ENCODE measurements at regions not wholly inside any gene's neighbourhood (a gene's known extent, or its start where the extent isn't known, plus 50 kb on each side); places are given as distances from the start of the nearest gene placed in this dataset.

DNA sequence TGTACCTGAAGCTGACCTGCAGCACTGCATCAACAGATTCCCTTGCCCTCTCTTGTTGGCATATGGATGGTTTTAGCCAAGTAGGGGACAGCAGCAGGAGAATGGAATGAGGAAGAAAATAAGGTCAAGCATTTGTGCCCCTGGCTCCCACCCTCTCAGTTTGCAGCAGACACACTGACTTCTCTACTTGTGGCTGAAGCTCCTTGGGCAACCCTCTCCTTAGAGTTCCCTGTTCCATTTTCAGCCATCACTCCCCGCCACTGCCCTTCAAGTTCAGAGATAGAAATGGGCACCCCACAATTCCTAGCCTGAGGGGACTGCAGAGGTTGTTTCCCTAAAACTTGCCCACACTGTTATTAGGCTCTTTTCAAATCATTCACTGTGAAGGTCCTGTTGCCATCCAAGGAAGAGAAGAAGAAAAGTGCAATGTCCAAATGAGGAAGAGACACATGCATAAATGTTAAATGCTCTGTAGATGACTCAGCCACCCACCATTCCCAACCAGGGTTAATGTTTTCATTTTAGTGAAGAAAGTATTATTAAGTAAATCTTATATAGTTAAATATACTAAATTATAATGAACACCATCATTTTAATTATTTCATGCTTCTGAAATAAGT lies 295.9 kb upstream of the UBE2E2 start:
- no peaks in the 10 kb centered on the region for H3K36me3 ChIP-seq
- no peaks in the 10 kb centered on the region for H3K27me3 ChIP-seq
- H3K9me3 ChIP-seq: no peaks in the 10 kb centered on the region
- H3K4me3 ChIP-seq: no peak overlapping the region
- no peaks in the 10 kb centered on the region for H3K4me1 ChIP-seq
- DNase-seq (no peak), ATAC-seq (no peak)
- intact Hi-C loops (cut with DNase I): no loop called here
- H3K27ac ChIP-seq: no peak overlapping the region
- TF ChIP-seq, protein P1, sequence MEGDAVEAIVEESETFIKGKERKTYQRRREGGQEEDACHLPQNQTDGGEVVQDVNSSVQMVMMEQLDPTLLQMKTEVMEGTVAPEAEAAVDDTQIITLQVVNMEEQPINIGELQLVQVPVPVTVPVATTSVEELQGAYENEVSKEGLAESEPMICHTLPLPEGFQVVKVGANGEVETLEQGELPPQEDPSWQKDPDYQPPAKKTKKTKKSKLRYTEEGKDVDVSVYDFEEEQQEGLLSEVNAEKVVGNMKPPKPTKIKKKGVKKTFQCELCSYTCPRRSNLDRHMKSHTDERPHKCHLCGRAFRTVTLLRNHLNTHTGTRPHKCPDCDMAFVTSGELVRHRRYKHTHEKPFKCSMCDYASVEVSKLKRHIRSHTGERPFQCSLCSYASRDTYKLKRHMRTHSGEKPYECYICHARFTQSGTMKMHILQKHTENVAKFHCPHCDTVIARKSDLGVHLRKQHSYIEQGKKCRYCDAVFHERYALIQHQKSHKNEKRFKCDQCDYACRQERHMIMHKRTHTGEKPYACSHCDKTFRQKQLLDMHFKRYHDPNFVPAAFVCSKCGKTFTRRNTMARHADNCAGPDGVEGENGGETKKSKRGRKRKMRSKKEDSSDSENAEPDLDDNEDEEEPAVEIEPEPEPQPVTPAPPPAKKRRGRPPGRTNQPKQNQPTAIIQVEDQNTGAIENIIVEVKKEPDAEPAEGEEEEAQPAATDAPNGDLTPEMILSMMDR (IDR thresholded peaks at IDR 0.05): no peak

DNA sequence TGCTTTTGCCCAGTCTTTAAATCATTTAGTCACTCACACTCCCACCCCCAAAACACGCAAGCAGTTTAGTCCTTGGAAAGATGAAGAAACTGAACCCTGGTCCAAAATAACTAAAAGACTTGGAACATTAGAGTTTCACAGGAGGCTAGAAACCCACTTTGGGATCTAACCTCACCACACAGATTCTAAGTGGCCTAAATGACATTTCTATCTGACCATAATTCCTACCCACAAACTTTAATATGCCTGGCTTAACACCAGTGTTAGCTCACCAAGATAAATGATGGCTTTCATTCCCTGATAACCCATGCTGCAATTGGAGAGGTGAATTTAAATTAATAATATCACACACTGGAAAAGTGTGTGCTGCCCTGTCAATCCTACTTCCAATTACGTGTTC lies 295.3 kb upstream of the UBE2E2 start:
- no peak for ATAC-seq
- H3K9me3 ChIP-seq: no peaks in the 10 kb centered on the region

DNA sequence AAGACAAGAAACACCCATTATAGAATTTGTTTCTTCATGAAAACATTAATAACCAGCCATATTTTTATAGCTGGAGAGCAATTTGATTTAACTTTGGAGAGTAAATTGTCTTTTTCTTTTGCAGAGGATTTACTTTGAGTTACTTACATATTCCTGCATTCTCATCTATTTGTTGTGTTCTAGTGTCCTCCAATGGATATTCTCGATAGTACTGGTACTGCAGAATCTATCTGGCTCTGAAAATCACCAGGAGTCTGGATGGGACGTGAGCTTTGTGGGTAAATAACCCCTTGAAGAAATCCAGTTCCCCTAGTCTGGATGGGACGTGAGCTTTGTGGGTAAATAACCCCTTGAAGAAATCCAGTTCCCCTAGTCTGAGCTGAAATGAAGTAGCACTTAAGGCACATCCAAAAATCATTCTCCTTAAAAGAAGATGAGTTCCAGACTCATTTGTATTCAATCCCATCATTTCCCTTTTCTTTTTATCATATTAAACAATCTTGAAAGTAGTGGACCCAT lies 294.1 kb upstream of the UBE2E2 start:
- Histone ChIP-seq H3K27ac (no peak overlapping the region), H3K4me3 (no peak overlapping the region), H3K36me3 (no peaks in the 10 kb centered on the region), H3K9me3 (no peaks in the 10 kb centered on the region), H3K4me1 (no peaks in the 10 kb centered on the region), H3K27me3 (no peaks in the 10 kb centered on the region)
- intact Hi-C loops (cut with DNase I): no loop called here
- TF ChIP-seq, protein P1 (IDR thresholded peaks at IDR 0.05): no peak
- ATAC-seq (no peak), DNase-seq (peak in 1 of 4 donors; percentile 51)

More for the DNA sequence above, 295.3 kb upstream of the UBE2E2 start:
- H3K36me3 ChIP-seq: no peaks in the 10 kb centered on the region
- TF ChIP-seq, protein P1 (IDR thresholded peaks at IDR 0.05): no peak
- no peaks in the 10 kb centered on the region for H3K4me1 ChIP-seq
- no peak overlapping the region for H3K4me3 ChIP-seq
- DNase-seq: no peak
- no peak overlapping the region for H3K27ac ChIP-seq
- intact Hi-C loops (cut with DNase I): no loop called here
- no peaks in the 10 kb centered on the region for H3K27me3 ChIP-seq

DNA sequence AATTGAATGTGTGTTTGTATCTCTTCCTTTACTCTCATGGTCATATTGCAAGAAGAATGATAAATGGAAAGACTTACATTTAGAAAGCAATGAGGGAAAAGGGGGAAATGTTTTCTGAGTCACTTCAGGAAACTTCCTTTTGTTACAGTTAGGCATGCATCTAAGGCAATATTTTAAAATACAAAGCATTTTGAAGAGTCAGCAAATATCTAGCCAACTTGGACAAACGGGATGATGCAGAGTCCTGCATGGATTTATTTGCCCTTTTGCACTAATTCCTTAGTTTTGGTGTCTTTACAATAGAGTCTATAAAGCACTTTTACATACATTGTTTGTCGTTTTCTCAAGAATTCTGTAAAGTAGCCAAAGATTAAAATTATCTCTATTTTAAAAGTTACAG lies 286.2 kb upstream of the UBE2E2 start:
- TF ChIP-seq, protein P1 (IDR thresholded peaks at IDR 0.05): no peak
- intact Hi-C loops (cut with DNase I): no loop called here
- Histone ChIP-seq H3K4me3 (no peak overlapping the region), H3K27me3 (no peaks in the 10 kb centered on the region), H3K27ac (no peak overlapping the region), H3K9me3 (no peaks in the 10 kb centered on the region), H3K36me3 (no peaks in the 10 kb centered on the region), H3K4me1 (no peaks in the 10 kb centered on the region)
- ATAC-seq (no peak), DNase-seq (no peak)

DNA sequence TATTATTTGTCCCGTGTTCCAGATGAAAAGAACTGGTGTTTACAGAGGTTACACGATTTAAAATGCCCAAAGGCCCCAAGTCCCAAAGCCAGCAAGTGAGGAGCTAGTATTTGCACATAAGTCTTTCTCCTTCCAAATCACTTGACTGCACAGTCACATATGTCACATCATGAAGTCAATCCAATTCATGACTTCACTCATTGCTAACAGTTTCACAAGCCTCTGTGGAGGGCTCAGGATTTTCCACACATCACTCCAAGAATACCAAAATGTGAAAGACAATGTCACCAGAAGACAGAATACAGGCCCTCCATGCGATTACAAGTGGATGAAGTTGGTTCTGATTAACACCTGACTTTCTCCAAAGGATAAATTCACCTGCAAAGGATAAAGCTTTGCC lies 283.1 kb upstream of the UBE2E2 start:
- DNase-seq: no peak
- Histone ChIP-seq H3K4me3 (no peak overlapping the region), H3K27ac (no peak overlapping the region), H3K27me3 (no peaks in the 10 kb centered on the region), H3K36me3 (no peaks in the 10 kb centered on the region), H3K9me3 (no peaks in the 10 kb centered on the region), H3K4me1 (no peaks in the 10 kb centered on the region)
- intact Hi-C loops (cut with DNase I): no loop called here
- ATAC-seq: no peak
- TF ChIP-seq, protein P1 (IDR thresholded peaks at IDR 0.05): no peak

All from left lung (tissue), 4 donors.